GM19035 (cell line): ENCODE measurements at regions not wholly inside any gene's neighbourhood (a gene's known extent, or its start where the extent isn't known, plus 50 kb on each side); places are given as distances from the start of the nearest gene placed in this dataset.
"Not testable (repeated sequence)": the region's sequence is repeated elsewhere in the genome, so short reads cannot be mapped to it uniquely, and the experiment has no call there.

Experiments used
- ATAC-seq: cut with Tn5 transposase; IDR thresholded peaks from one replicate; pipeline ENCODE4 v1.9.1; 2021; ENCODE audit not compliant: unreplicated experiment

GRCh38 chr9:1837453-1838084 is 177.6 kb upstream of the SMARCA2 start:
- peak; percentile 84 for ATAC-seq

- ATAC-seq, result no peak
Measured at GRCh38 chr9:1839909-1840308, 175.2 kb upstream of the SMARCA2 start.

DNA sequence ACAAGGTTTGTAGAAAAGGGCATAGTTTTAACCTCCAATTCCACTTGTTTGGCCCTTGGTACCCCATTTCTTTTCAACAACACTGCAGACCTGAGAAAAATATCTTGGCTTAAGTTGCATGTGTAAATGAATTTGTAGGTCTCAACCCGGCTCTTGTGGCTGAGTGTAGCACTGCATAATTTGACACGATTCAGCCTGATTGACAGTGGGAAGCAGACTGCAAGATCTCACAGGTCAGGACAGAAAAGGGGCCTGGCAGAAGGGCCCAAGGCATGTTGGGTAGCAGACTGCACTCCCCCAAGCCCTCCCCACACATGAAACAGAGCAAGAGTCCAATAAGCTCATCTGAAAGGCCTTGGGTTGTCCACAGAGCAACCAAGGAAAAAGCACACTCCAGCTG is 169.7 kb upstream of the SMARCA2 start:
- ATAC-seq, result no peak

GRCh38 chr9:1855726-1856125 is 159.4 kb upstream of the SMARCA2 start:
- no peak for ATAC-seq

DNA sequence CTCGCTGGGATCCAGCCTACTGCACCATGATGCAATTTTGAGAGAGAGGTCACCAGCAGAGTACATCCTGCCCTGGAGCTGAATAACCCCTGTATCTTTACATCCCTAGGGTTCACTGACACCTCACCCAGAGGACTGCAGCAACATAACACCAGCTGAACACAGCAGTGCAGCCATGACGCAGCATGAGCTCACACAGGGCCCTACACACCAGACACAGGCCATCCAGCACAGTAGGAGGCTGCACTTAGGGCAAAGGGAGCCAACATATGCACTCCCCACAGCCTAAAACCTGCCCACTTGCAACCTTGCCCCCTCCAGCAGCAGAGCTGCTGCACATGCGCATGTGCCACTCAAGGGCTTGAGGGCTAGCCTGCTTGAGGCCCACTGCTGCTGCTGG is 157.3 kb upstream of the SMARCA2 start:
- ATAC-seq, result no peak

- peak; percentile 81 for ATAC-seq
Measured at GRCh38 chr9:1869843-1870242, 145.3 kb upstream of the SMARCA2 start.

- ATAC-seq, result no peak
Measured at GRCh38 chr9:1870915-1871314, 144.2 kb upstream of the SMARCA2 start.

GRCh38 chr9:1871626-1872419 is 143.3 kb upstream of the SMARCA2 start:
- ATAC-seq, result no peak

DNA sequence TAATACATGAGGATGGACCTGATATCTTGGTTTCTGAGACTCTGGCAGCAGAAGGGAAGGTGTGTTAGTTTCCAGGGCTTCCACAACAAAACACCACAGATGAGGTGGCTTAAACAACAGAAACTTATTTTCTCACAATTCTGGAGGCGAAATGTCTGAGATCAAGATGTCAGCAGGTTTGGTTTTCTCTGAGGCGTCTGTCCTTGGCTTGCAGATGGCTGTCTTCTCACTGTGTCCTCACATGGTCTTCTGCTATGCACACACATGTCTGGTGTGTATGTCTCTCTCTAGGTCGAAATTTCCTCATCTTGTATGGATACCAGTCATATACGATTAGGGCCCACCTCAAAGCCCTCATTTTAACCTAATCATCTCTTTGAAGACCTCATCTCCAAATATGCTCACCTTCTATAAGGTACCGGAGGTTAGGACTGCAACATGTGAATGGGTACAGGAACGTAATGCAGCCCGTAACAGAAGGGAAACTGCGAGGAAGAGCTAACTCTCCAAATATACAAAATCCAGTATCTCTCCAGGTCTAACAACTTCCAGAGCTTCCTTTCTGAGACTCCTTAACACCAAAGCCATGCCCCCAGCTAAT is 139.8 kb upstream of the SMARCA2 start:
- ATAC-seq, result no peak

- ATAC-seq, result peak; percentile 64
Measured at GRCh38 chr9:1875921-1876448, 139.2 kb upstream of the SMARCA2 start.

DNA sequence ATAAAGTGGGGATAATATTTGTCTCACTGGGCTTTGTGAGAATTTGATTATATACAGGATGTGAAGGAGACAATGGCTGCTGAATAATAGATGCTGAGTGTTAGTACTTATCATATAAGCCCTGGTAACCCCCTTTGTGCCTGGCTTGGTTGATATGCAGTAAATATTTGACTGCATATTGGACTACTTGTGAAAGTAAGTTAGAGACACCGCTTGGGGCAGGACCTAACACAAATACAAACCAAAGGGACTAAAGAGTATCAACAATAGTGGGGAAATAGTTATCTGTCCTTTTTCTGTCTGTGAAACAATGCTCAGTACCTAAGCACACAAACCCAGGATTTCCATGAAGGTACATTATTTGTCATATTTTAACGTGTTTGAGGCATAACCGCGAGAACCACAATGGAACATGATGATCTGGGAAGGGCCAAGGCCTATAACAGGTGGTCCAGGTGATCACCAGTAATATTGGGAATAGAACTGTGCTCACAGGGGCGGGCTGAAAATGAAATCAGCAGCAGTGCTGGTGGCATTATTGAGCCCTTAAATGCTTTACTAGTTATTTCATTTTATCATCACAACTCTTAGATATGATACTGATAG is 138.2 kb upstream of the SMARCA2 start:
- no peak for ATAC-seq

DNA sequence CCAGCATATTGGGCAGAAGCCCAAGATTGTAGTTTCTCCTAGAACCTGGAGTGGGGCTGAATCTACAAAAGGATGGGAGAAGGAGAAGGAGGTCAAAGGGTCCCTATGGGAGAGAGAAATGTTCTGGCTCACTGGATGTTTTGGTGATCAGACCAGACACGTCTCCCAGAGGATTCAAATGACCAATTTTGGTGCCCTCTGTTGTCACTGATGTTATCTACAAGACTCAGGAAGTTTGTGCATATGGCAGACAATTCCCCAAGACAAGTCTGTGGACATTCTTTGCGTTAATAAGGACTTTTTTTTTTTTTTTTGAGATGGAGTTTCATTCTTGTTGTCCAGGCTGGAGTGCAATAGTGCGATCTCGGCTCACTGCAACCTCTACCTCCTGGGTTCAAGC is 137.2 kb upstream of the SMARCA2 start:
- ATAC-seq, result no peak

- ATAC-seq, result no peak
Measured at GRCh38 chr9:1878811-1879210, 136.3 kb upstream of the SMARCA2 start.

DNA sequence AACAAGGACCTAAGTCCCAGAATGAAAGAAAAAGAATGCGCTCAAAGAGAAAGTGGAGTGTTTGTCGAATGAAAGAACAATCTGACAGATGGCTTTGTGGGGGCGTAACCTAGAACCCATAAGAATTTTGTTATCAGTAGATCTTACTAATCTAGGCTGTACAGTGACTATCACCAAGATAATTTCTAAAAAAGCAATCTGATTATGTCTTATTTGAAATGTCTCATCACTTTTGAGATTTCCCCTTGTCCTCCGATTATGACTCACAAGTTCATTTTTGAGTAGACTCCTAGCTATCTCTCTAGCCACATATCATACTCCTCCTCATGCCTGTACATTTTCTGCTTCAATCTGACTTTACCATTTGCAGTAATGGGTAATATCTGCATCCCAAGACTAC is 135.6 kb upstream of the SMARCA2 start:
- ATAC-seq, result peak; percentile 43

- ATAC-seq, result peak; percentile 11
Measured at GRCh38 chr9:1880038-1880565, 135.0 kb upstream of the SMARCA2 start.

DNA sequence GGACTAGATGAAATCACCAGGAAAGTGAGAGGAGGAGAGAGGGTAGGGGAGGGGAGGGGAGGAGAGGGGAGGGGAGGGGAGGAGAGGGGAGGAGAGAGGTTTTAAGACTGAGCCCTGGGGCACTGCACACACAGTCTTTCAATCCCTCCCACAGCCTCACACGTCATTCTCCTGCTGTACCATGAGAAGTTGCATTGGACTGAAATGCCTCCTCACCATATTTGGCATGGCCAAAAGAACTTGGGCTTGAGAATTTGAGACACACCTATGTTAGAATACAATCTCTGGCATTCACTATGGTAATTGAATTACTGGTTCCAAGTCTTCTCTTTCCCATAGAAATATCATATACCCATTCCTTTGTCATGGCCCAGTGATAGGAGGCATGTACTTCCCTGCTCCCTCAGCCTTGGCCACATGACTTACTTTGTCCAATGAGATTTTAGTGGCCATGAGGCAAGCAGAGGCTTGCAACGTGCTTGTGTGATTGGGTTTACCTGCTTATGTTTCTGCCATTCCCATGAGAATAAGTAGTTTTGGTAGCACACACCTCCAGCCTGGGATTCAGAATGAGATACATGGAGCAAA is 133.3 kb upstream of the SMARCA2 start:
- ATAC-seq, result no peak

- no peak for ATAC-seq
Measured at GRCh38 chr9:1882711-1883403, 132.3 kb upstream of the SMARCA2 start.

DNA sequence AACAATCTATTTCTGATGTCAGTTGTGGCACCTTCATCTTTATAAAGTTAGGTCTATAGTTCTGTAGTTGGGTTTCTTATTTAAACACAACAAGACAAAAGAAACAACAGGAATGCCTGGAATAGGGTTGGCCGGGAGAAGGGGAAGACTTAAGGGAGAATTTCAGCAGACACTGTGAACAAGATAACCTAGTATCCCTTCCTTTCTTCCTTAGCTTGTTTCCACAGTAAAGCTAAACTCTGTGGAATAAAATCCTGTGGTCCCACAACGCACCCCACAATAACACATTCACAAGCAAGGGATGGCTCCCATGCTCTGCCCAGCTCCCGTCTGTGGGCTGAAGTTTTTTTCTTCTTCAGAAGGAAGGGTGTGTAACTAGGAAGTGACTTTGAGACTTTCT is 124.9 kb upstream of the SMARCA2 start:
- ATAC-seq, result no peak

DNA sequence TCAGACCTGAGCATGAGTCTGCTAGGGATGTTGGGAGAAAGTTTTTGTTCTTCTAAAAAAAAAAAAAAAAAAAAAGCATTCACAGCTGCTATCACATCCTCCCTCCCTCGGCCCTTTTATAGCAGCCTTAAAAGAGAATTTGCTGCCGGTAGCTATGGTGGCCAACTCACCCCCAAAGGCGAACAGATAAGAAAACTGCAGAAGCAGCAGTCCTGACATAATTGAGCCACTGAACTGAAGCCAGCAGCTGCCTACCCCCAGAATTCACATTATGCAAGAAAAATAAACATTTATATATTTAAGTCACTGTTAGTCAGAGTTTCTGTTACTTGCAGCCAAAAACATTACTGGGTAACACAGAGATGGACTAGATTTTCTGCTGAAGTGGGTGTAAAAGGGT is 124.3 kb upstream of the SMARCA2 start:
- no peak for ATAC-seq

GRCh38 chr9:1903080-1903704 is 112.0 kb upstream of the SMARCA2 start:
- not testable (repeated sequence) for ATAC-seq
